AG04450 (cell line): ENCODE measurements at regions not wholly inside any gene's neighbourhood (a gene's known extent, or its start where the extent isn't known, plus 50 kb on each side); places are given as distances from the start of the nearest gene placed in this dataset.

ENCODE experiments used
- CTCF ChIA-PET: fragments of 300-600, 350-600 bp; formaldehyde crosslinking; extraction: SDS; loops from one replicate; lab custom pipeline; 2022; ENCODE audit warnings: antibody characterized with exemption, inconsistent platforms; lab: Charles Lee
- POLR2A ChIA-PET: fragments of 350-600 bp; formaldehyde crosslinking; extraction: SDS; loops from one replicate; lab custom pipeline; 2021; ENCODE audit warnings: antibody characterized with exemption, inconsistent platforms; lab: Yijun Ruan, JAX
- DNase-seq: peaks from one replicate; pipeline ENCODE4 v3.0.0-alpha.2; 2011; ENCODE audit warnings: low read depth, low spot score
- H3K27ac ChIP-seq: one replicate; pipeline ENCODE4 v1.5.1; 2012; ENCODE audit warnings: low read depth, low read length, control low read depth
- H3K27me3 ChIP-seq: one replicate; pipeline ENCODE4 v1.6.0; 2012; ENCODE audit warnings: low read length; ENCODE audit not compliant: control insufficient read depth, insufficient read depth
- H3K4me3 ChIP-seq: 2 replicates; pipeline ENCODE4 v1.5.1; 2011; ENCODE audit warnings: mild to moderate bottlenecking, low read depth, low read length, control low read depth
- H3K9me3 ChIP-seq: 2 replicates; pipeline ENCODE4 v1.5.1; 2012; ENCODE audit warnings: low read length; ENCODE audit not compliant: control insufficient read depth, insufficient read depth
- CTCF ChIP-seq: IDR thresholded peaks from 2 replicates; pipeline ENCODE4 v1.5.1; 2011; ENCODE audit warnings: low read depth, low read length, control low read depth, inconsistent platforms

DNA sequence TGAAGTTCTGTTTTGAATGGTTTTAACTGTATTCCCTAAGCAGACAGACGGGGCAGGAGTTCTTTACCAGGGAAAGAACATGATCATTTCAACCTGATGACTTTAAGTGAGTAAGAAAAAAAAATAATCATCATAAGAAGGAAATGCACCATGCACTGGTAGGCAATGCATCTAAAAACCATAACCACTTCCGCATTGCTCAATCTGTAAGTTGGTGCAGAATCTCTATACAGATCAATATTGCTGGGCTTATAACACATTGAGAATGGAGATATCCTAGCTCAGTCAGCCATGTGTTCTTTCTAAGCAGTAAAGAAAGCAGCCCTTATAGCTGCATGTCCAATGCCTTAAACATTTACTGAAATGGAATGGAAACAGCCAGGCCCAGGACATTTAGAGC is 407.1 kb upstream of the DMAC1 start:
- Histone ChIP-seq H3K9me3 (no peaks in the 10 kb centered on the region), H3K27me3 (no peaks in the 10 kb centered on the region), H3K4me3 (no peak overlapping the region), H3K27ac (no peak overlapping the region)
- no peak for DNase-seq
- ChIA-PET POLR2A (no interaction called here), CTCF (no interaction called here)
- TF ChIP-seq CTCF = no peak

DNA sequence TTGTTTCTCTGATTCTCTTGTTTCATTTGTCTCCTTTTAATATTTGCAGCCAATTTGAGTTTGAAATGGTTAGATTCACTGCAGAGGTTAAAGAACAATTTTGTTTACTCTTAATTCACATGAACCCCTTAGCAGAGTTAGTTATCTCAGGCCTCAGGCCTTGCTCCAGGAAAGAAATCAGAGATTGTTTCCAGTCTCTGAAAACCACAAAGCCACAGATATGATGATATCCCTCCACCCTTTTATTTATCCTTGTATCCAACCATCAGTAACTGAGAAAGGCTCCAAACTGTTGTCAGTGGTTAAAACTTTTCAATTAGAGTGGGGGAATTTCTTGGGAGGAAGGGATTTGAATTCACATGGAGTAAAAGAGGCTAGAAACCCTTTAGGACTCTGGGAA is 406.0 kb upstream of the DMAC1 start:
- DNase-seq = no peak
- no peaks in the 10 kb centered on the region for H3K9me3 ChIP-seq
- TF ChIP-seq CTCF = no peak

DNA sequence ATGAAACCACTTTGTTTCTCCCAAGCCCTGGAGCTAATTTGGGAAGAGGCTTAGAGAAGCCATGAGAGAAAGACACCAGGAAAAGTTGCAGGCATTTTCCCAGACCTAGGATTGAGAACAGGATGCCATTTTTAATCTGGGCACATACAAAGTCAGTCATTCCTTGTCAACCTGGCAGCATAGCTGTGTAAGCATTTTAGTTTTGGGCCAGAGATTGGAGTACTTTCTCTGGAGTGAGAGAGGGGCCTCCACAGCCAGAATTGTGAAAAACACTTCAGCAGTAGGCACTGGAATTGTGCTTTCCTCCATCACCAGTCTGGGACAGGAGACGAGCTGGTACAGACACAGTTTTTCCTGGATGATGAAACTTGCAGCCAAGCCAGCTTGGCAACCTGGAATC is 390.3 kb upstream of the DMAC1 start:
- TF ChIP-seq CTCF = no peak
- DNase-seq = no peak
- Histone ChIP-seq H3K27me3 (no peaks in the 10 kb centered on the region), H3K27ac (no peak overlapping the region), H3K4me3 (no peak overlapping the region), H3K9me3 (peaks cover 16% of the 10 kb centered on the region)
- ChIA-PET CTCF (no interaction called here), POLR2A (no interaction called here)

More for the DNA sequence above, 406.0 kb upstream of the DMAC1 start:
- ChIA-PET CTCF (no interaction called here), POLR2A (no interaction called here)
- H3K27ac ChIP-seq = no peak overlapping the region
- H3K27me3 ChIP-seq = no peaks in the 10 kb centered on the region
- no peak overlapping the region for H3K4me3 ChIP-seq

GRCh38 chr9:8188723-8189407 is 389.3 kb upstream of the DMAC1 start:
- POLR2A ChIA-PET = no interaction called here
- Histone ChIP-seq H3K27ac (no peak overlapping the region), H3K27me3 (no peaks in the 10 kb centered on the region), H3K4me3 (no peak overlapping the region), H3K9me3 (peaks cover 19% of the 10 kb centered on the region)
- CTCF ChIA-PET = no interaction called here
- no peak for TF ChIP-seq CTCF
- DNase-seq = no peak

- TF ChIP-seq CTCF = no peak
- POLR2A ChIA-PET = no interaction called here
- no peaks in the 10 kb centered on the region for H3K27me3 ChIP-seq
- no peak overlapping the region for H3K4me3 ChIP-seq
- CTCF ChIA-PET = no interaction called here
- no peak overlapping the region for H3K27ac ChIP-seq
- no peak for DNase-seq
- peaks cover 19% of the 10 kb centered on the region for H3K9me3 ChIP-seq
These were observed 387.0 kb upstream of the DMAC1 start for GRCh38 chr9:8186560-8186959.
